ENCODE measurements at regions not wholly inside any gene's neighbourhood (a gene's known extent, or its start where the extent isn't known, plus 50 kb on each side); places are given as distances from the start of the nearest gene placed in this dataset.
A peak's percentile ranks its signal among the peaks of the same experiment; 100 is the strongest.
"Not testable (repeated sequence)": the region's sequence is repeated elsewhere in the genome, so short reads cannot be mapped to it uniquely, and the experiment has no call there.

- not testable (repeated sequence) for DNase-seq (ENCODE audit: low read depth in 2 of 3, low spot score in 1 of 3)
Measured at GRCh38 chr14:34049187-34049586, 98.3 kb upstream of the EGLN3 start.

GRCh38 chr14:34046799-34047520 lies 96.1 kb upstream of the EGLN3 start:
- no peak for DNase-seq (ENCODE audit: low read depth in 2 of 3, low spot score in 1 of 3)

- no peak for DNase-seq (ENCODE audit: low read depth in 2 of 3, low spot score in 1 of 3)
Measured at GRCh38 chr14:34044666-34045306, 93.9 kb upstream of the EGLN3 start.

GRCh38 chr14:34044373-34044637 lies 93.4 kb upstream of the EGLN3 start:
- no peak for DNase-seq (ENCODE audit: low read depth in 2 of 3, low spot score in 1 of 3)

DNA sequence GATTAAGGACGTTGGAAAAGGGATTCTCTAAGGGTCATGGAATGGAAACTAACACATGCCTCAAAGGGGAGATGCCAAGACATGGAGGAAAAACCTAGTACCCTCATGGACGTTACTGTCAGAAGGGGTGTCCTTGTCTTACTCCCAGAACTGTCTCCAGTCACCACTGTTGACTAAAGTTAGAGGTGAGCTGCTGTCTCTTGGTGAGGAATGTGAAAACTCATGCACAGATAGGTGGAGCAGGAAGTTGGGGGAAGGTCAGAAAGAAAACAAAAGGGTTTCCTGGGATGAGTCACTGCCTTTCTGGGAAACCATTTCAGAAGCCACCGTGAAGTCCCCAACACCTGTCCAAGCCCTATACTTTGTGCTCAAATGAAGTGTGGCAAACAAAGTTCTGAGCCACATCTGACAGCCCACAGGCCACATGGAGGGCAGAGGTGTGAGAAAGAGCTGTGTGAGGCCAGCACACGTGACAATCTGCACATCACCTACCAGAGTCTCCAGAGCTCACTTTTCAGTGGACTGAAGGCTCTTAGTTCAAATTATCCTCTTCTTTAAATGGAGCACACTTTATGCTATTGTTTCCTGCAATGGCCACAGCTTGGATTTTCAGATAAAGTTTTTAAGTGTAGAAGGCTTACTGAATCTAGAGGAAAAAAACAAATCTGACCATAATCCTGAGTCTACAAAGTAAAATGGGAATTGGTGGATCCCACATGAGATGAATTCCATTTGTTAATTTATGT lies 92.9 kb upstream of the EGLN3 start:
- peak; percentile 59 to 74 (median 59) for DNase-seq (ENCODE audit: low read depth in 2 of 3, low spot score in 1 of 3)

- DNase-seq (ENCODE audit: low read depth in 2 of 3, low spot score in 1 of 3): no peak
Measured at GRCh38 chr14:34041220-34041619, 90.3 kb upstream of the EGLN3 start.

GRCh38 chr14:34040766-34041165 lies 89.9 kb upstream of the EGLN3 start:
- no peak for DNase-seq (ENCODE audit: low read depth in 2 of 3, low spot score in 1 of 3)

DNA sequence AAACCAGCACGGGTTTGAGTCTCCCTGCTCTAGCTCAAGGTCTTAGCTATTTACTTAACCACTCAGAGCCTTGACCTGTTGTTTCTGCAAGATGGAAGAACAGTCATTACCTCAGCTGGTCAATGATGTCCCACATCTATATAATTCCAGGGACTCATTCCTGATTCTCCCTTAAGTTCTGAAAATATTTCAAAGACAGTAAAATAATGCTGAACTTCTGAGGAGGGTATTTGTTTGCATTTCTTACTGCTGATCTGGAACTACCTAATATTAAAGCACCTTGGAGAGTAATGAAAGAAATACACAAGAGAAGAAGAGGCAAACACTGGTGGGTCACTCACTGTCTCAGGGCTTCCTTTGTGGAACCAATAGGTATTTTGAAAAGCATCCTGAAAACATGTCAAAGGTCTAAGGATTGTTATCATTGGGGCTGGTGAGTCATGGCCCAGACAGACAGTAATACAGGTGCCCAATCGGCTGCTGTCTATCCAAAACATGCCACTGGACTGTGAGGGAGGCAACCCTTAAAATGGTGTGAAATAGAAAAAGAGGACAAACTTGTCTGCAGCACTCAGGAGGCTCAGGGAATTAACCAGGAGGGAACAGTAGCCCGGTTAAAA lies 88.7 kb upstream of the EGLN3 start:
- no peak for DNase-seq (ENCODE audit: low read depth in 2 of 3, low spot score in 1 of 3)

- DNase-seq (ENCODE audit: low read depth in 2 of 3, low spot score in 1 of 3): no peak
Measured at GRCh38 chr14:34038358-34039057, 87.6 kb upstream of the EGLN3 start.

DNA sequence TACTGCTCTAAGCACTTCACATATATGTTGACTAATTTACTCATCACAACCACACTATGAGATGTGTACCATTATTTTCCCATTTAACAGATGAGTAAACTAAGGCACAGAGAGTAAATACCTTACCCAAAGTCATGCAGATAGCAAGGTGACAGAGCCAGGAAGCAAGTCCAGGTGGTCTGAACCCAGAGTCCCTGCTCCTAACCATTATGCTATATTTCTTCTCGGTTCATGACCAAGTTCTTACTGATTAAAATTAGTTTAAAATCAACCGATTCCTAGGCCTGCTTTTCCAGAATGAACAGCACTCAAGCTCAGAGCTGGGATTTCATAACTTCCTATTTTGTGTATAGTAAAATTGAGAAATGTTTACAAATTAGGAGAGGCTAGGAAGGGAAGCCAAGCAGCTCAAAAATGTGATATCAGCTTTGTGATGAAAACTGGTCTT lies 85.5 kb upstream of the EGLN3 start:
- no peak for DNase-seq (ENCODE audit: low read depth in 2 of 3, low spot score in 1 of 3)

DNA sequence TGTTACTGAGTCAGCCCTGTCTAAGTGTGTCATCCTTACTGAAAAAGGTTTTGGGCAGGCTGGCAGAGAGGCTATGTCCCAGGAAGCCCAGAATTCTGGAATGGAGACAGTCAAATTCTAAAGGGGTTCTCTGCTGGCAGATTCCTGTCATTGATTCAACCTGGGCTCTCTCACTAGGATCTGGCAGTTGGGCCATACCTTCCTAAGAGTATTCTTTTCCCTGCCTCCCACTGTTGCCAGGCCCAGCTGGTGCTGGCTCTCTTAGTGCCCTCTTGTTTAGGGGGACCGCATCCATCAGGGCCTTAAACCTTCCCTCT lies 85.0 kb upstream of the EGLN3 start:
- DNase-seq (ENCODE audit: low read depth in 2 of 3, low spot score in 1 of 3): no peak

DNA sequence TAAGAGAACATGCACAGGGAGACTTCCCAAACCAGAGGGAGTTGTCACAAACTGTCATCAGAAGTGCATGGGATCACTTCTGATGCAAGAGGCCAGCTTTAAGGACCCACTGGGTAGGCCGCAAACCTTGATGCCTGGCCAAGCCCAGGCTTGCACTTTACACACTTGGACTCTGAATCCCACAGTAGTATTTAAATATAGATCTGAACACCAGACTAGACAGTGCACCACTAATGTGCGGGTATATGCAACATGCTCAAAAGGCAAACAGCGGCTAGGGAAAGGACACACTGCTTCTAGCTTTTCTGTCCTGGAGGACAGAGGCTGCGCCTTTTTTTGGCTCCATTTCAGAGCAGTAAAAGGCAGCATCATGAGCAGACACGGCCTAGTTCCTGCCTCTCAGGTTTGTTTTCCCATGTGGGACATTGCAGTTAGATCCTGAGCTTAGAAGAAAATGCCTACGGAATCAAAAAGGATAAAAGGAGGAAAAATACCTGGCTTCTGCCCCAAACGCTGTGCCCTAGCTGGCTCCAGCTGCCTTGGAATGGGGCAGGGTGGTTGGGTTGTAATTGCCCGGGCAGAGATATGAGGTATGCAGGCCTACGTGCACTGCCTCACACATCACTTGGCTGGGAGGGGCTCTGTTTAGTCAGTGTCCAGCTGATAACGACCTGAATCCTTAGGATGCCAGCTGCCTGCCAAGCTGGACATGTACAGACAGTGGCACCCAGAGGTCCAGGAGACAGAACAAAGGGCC lies 84.5 kb upstream of the EGLN3 start:
- DNase-seq (ENCODE audit: low read depth in 2 of 3, low spot score in 1 of 3): no peak

GRCh38 chr14:34034447-34035176 lies 83.7 kb upstream of the EGLN3 start:
- no peak for DNase-seq (ENCODE audit: low read depth in 2 of 3, low spot score in 1 of 3)

- DNase-seq (ENCODE audit: low read depth in 2 of 3, low spot score in 1 of 3): no peak
Measured at GRCh38 chr14:34032720-34033119, 81.8 kb upstream of the EGLN3 start.

- no peak for DNase-seq (ENCODE audit: low read depth in 2 of 3, low spot score in 1 of 3)
Measured at GRCh38 chr14:34030864-34031263, 80.0 kb upstream of the EGLN3 start.

DNA sequence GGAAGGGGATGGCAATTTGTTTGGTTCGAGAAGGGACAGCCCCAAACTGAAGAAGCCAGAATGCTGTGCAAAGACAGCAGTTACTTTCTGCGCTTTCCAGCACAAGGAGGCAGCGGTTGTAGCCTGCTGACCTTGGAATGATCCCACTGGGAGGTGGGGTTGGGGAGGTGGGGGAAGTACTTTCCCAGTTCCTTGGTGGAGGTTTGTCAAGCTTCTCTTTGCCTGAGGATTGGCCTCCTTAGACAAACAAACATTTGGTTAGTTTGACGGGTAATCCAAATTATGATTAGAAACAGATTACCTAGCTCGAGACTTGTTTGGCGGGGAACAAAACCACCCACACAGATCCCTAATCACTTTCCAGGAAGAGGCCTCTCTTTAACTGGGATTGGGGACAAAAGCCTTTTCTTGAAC lies 79.1 kb upstream of the EGLN3 start:
- no peak for DNase-seq (ENCODE audit: low read depth in 2 of 3, low spot score in 1 of 3)

- no peak for DNase-seq (ENCODE audit: low read depth in 2 of 3, low spot score in 1 of 3)
Measured at GRCh38 chr14:34027990-34028495, 77.2 kb upstream of the EGLN3 start.

GRCh38 chr14:34027130-34027989 lies 76.5 kb upstream of the EGLN3 start:
- no peak for DNase-seq (ENCODE audit: low read depth in 2 of 3, low spot score in 1 of 3)

Data from stimulated activated CD4-positive, alpha-beta T cell treated with anti-CD3 and anti-CD28 coated beads, Interleukin-12 subunit alpha, Interleukin-12 subunit beta, amount 100 ng/mL, for 48 hours (primary cell).